ENCODE measurements at regions not wholly inside any gene's neighbourhood (a gene's known extent, or its start where the extent isn't known, plus 50 kb on each side); places are given as distances from the start of the nearest gene placed in this dataset.

DNA sequence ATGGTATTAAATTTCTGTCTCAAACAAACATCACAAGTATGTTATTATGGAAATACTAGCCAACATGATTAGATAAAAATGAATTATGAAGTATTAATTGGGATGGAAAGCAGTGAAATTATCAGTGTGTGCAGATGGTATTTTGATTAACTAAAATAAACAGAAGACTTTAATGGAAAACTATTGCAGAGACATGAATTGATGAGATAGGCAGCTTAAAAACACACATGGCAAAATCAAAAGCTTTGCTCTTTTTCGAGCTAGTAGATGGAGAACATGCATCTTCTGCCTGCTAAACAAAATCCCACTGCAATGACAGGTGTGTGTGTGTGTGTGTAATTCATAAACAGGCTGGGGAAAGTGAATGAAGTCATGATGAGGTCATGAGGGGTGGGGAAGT, 426.2 kb downstream of the MTRR start:
- no peak for TF ChIP-seq YY1 (IDR thresholded peaks at IDR 0.05; ENCODE audit: insufficient read depth, insufficient read length)
- no peak for TF ChIP-seq SUZ12 (IDR thresholded peaks at IDR 0.05; ENCODE audit: extremely low read depth, insufficient read depth, insufficient read length)
